ENCODE measurements at regions not wholly inside any gene's neighbourhood (a gene's known extent, or its start where the extent isn't known, plus 50 kb on each side); places are given as distances from the start of the nearest gene placed in this dataset.
"Not testable (repeated sequence)": the region's sequence is repeated elsewhere in the genome, so short reads cannot be mapped to it uniquely, and the experiment has no call there.

- Histone ChIP-seq H3K27ac (ENCODE audit: insufficient read depth, low read depth, low read length, poor library complexity, severe bottlenecking) (no peak overlapping the region), H3K4me3 (ENCODE audit: insufficient read depth, low read depth, low read length) (no peak overlapping the region), H3K27me3 (ENCODE audit: control insufficient read depth, insufficient read depth, low read length, poor library complexity, severe bottlenecking) (no peaks in the 10 kb centered on the region), H3K4me1 (ENCODE audit: control insufficient read depth, insufficient read depth, low read length) (no peaks in the 10 kb centered on the region), H3K36me3 (ENCODE audit: control insufficient read depth, insufficient read depth, low read length) (no peaks in the 10 kb centered on the region), H3K9me3 (ENCODE audit: control insufficient read depth, low read length) (no peaks in the 10 kb centered on the region)
- 93 to 94% methylated on average over 9 to 11 of the region's 11 CpGs for WGBS, 2 experiments
These were observed 385.6 kb downstream of the IRS2 start for GRCh38 chr13:109400624-109401257.

GRCh38 chr13:109400209-109400608 is 386.2 kb downstream of the IRS2 start:
- no peak overlapping the region for H3K4me3 ChIP-seq (ENCODE audit: insufficient read depth, low read depth, low read length)
- no peaks in the 10 kb centered on the region for H3K27me3 ChIP-seq (ENCODE audit: control insufficient read depth, insufficient read depth, low read length, poor library complexity, severe bottlenecking)
- 67 to 69% methylated on average over 11 of the region's 11 CpGs for WGBS, 2 experiments
- no peak overlapping the region for H3K27ac ChIP-seq (ENCODE audit: insufficient read depth, low read depth, low read length, poor library complexity, severe bottlenecking)
- H3K9me3 ChIP-seq (ENCODE audit: control insufficient read depth, low read length) = no peaks in the 10 kb centered on the region
- H3K36me3 ChIP-seq (ENCODE audit: control insufficient read depth, insufficient read depth, low read length) = no peaks in the 10 kb centered on the region
- H3K4me1 ChIP-seq (ENCODE audit: control insufficient read depth, insufficient read depth, low read length) = no peaks in the 10 kb centered on the region

GRCh38 chr13:109398071-109398470 is 388.3 kb downstream of the IRS2 start:
- H3K36me3 ChIP-seq (ENCODE audit: control insufficient read depth, insufficient read depth, low read length); H3K9me3 ChIP-seq (ENCODE audit: control insufficient read depth, low read length); H3K27me3 ChIP-seq (ENCODE audit: control insufficient read depth, insufficient read depth, low read length, poor library complexity, severe bottlenecking); H3K4me3 ChIP-seq (ENCODE audit: insufficient read depth, low read depth, low read length); H3K4me1 ChIP-seq (ENCODE audit: control insufficient read depth, insufficient read depth, low read length); H3K27ac ChIP-seq (ENCODE audit: insufficient read depth, low read depth, low read length, poor library complexity, severe bottlenecking): not testable (repeated sequence)
- WGBS, 2 experiments = 90 to 95% methylated on average over 5 of the region's 5 CpGs

- Histone ChIP-seq H3K9me3 (ENCODE audit: control insufficient read depth, low read length) (no peaks in the 10 kb centered on the region), H3K27me3 (ENCODE audit: control insufficient read depth, insufficient read depth, low read length, poor library complexity, severe bottlenecking) (no peaks in the 10 kb centered on the region), H3K4me3 (ENCODE audit: insufficient read depth, low read depth, low read length) (no peak overlapping the region), H3K27ac (ENCODE audit: insufficient read depth, low read depth, low read length, poor library complexity, severe bottlenecking) (no peak overlapping the region), H3K36me3 (ENCODE audit: control insufficient read depth, insufficient read depth, low read length) (no peaks in the 10 kb centered on the region), H3K4me1 (ENCODE audit: control insufficient read depth, insufficient read depth, low read length) (no peaks in the 10 kb centered on the region)
- 92 to 97% methylated on average over 2 to 3 of the region's 3 CpGs for WGBS, 2 experiments
These were observed 389.1 kb downstream of the IRS2 start for GRCh38 chr13:109397285-109397684.

GRCh38 chr13:109396266-109396665 is 390.1 kb downstream of the IRS2 start:
- Histone ChIP-seq H3K27ac (ENCODE audit: insufficient read depth, low read depth, low read length, poor library complexity, severe bottlenecking) (no peak overlapping the region), H3K4me1 (ENCODE audit: control insufficient read depth, insufficient read depth, low read length) (no peaks in the 10 kb centered on the region), H3K27me3 (ENCODE audit: control insufficient read depth, insufficient read depth, low read length, poor library complexity, severe bottlenecking) (no peaks in the 10 kb centered on the region), H3K9me3 (ENCODE audit: control insufficient read depth, low read length) (no peaks in the 10 kb centered on the region), H3K36me3 (ENCODE audit: control insufficient read depth, insufficient read depth, low read length) (no peaks in the 10 kb centered on the region), H3K4me3 (ENCODE audit: insufficient read depth, low read depth, low read length) (no peak overlapping the region)
- WGBS, 2 experiments = 88 to 89% methylated on average over 9 of the region's 9 CpGs

GRCh38 chr13:109395014-109395413 is 391.4 kb downstream of the IRS2 start:
- no peaks in the 10 kb centered on the region for H3K36me3 ChIP-seq (ENCODE audit: control insufficient read depth, insufficient read depth, low read length)
- no peak overlapping the region for H3K4me3 ChIP-seq (ENCODE audit: insufficient read depth, low read depth, low read length)
- H3K27me3 ChIP-seq (ENCODE audit: control insufficient read depth, insufficient read depth, low read length, poor library complexity, severe bottlenecking) = no peaks in the 10 kb centered on the region
- no peaks in the 10 kb centered on the region for H3K4me1 ChIP-seq (ENCODE audit: control insufficient read depth, insufficient read depth, low read length)
- H3K27ac ChIP-seq (ENCODE audit: insufficient read depth, low read depth, low read length, poor library complexity, severe bottlenecking) = no peak overlapping the region
- 85% methylated on average over 5 of the region's 5 CpGs for WGBS, 2 experiments
- no peaks in the 10 kb centered on the region for H3K9me3 ChIP-seq (ENCODE audit: control insufficient read depth, low read length)

GRCh38 chr13:109394311-109394988 is 391.9 kb downstream of the IRS2 start:
- Histone ChIP-seq H3K36me3 (ENCODE audit: control insufficient read depth, insufficient read depth, low read length) (no peaks in the 10 kb centered on the region), H3K9me3 (ENCODE audit: control insufficient read depth, low read length) (no peaks in the 10 kb centered on the region), H3K27ac (ENCODE audit: insufficient read depth, low read depth, low read length, poor library complexity, severe bottlenecking) (no peak overlapping the region), H3K4me3 (ENCODE audit: insufficient read depth, low read depth, low read length) (no peak overlapping the region), H3K27me3 (ENCODE audit: control insufficient read depth, insufficient read depth, low read length, poor library complexity, severe bottlenecking) (no peaks in the 10 kb centered on the region), H3K4me1 (ENCODE audit: control insufficient read depth, insufficient read depth, low read length) (no peaks in the 10 kb centered on the region)
- 94 to 96% methylated on average over 8 of the region's 8 CpGs for WGBS, 2 experiments

GRCh38 chr13:109393045-109393444 is 393.3 kb downstream of the IRS2 start:
- no peaks in the 10 kb centered on the region for H3K4me1 ChIP-seq (ENCODE audit: control insufficient read depth, insufficient read depth, low read length)

GRCh38 chr13:109390391-109390790 is 396.0 kb downstream of the IRS2 start:
- Histone ChIP-seq H3K4me1 (ENCODE audit: control insufficient read depth, insufficient read depth, low read length) (no peaks in the 10 kb centered on the region), H3K4me3 (ENCODE audit: insufficient read depth, low read depth, low read length) (no peak overlapping the region), H3K9me3 (ENCODE audit: control insufficient read depth, low read length) (no peaks in the 10 kb centered on the region), H3K36me3 (ENCODE audit: control insufficient read depth, insufficient read depth, low read length) (no peaks in the 10 kb centered on the region), H3K27ac (ENCODE audit: insufficient read depth, low read depth, low read length, poor library complexity, severe bottlenecking) (no peak overlapping the region), H3K27me3 (ENCODE audit: control insufficient read depth, insufficient read depth, low read length, poor library complexity, severe bottlenecking) (no peaks in the 10 kb centered on the region)
- WGBS, 2 experiments = 90 to 92% methylated on average over 2 of the region's 2 CpGs

More at GRCh38 chr13:109393045-109393444, 393.3 kb downstream of the IRS2 start:
- 50 to 59% methylated on average over 1 of the region's 1 CpG for WGBS, 2 experiments
- Histone ChIP-seq H3K4me3 (ENCODE audit: insufficient read depth, low read depth, low read length) (no peak overlapping the region), H3K9me3 (ENCODE audit: control insufficient read depth, low read length) (no peaks in the 10 kb centered on the region), H3K27me3 (ENCODE audit: control insufficient read depth, insufficient read depth, low read length, poor library complexity, severe bottlenecking) (no peaks in the 10 kb centered on the region), H3K36me3 (ENCODE audit: control insufficient read depth, insufficient read depth, low read length) (no peaks in the 10 kb centered on the region), H3K27ac (ENCODE audit: insufficient read depth, low read depth, low read length, poor library complexity, severe bottlenecking) (no peak overlapping the region)

- Histone ChIP-seq H3K27me3 (ENCODE audit: control insufficient read depth, insufficient read depth, low read length, poor library complexity, severe bottlenecking) (no peaks in the 10 kb centered on the region), H3K4me3 (ENCODE audit: insufficient read depth, low read depth, low read length) (no peak overlapping the region), H3K9me3 (ENCODE audit: control insufficient read depth, low read length) (no peaks in the 10 kb centered on the region), H3K27ac (ENCODE audit: insufficient read depth, low read depth, low read length, poor library complexity, severe bottlenecking) (no peak overlapping the region), H3K36me3 (ENCODE audit: control insufficient read depth, insufficient read depth, low read length) (no peaks in the 10 kb centered on the region), H3K4me1 (ENCODE audit: control insufficient read depth, insufficient read depth, low read length) (no peaks in the 10 kb centered on the region)
- 97 to 98% methylated on average over 8 of the region's 8 CpGs for WGBS, 2 experiments
These were observed 396.5 kb downstream of the IRS2 start for GRCh38 chr13:109389892-109390345.

All from ectodermal cell (in vitro differentiated cells).